HFFc6 (cell line): ENCODE measurements at regions not wholly inside any gene's neighbourhood (a gene's known extent, or its start where the extent isn't known, plus 50 kb on each side); places are given as distances from the start of the nearest gene placed in this dataset.

Source experiments
- DNase-seq: peaks from one replicate; pipeline ENCODE4 v3.0.0-alpha.2; 2018
- H3K27ac Mint-ChIP-seq: 2 replicates; pipeline ENCODE4 v1.8.0; 2020; ENCODE audit warnings: mild to moderate bottlenecking, mixed read lengths
- H3K27me3 Mint-ChIP-seq: 2 replicates; pipeline ENCODE4 v1.8.0; 2021; ENCODE audit warnings: mild to moderate bottlenecking, moderate library complexity, mixed read lengths; ENCODE audit not compliant: insufficient read depth
- H3K36me3 Mint-ChIP-seq: 2 replicates; pipeline ENCODE4 v1.8.0; 2021; ENCODE audit warnings: low read depth, mixed read lengths
- H3K4me1 Mint-ChIP-seq: 2 replicates; pipeline ENCODE4 v1.8.0; 2020; ENCODE audit warnings: low read depth, mixed read lengths
- H3K4me3 Mint-ChIP-seq: 2 replicates; pipeline ENCODE4 v1.8.0; 2020; ENCODE audit warnings: mild to moderate bottlenecking, moderate library complexity, mixed read lengths
- H3K9me3 Mint-ChIP-seq: 2 replicates; pipeline ENCODE4 v1.8.0; 2020; ENCODE audit warnings: mild to moderate bottlenecking, mixed read lengths
- TF ChIP-seq, protein P1 (sequence below): fragments of 200-600 bp; sonication (generic); IDR thresholded peaks from 2 replicates; pipeline ENCODE4 v1.5.0; 2021; ENCODE audit warnings: antibody characterized with exemption, mild to moderate bottlenecking

DNA sequence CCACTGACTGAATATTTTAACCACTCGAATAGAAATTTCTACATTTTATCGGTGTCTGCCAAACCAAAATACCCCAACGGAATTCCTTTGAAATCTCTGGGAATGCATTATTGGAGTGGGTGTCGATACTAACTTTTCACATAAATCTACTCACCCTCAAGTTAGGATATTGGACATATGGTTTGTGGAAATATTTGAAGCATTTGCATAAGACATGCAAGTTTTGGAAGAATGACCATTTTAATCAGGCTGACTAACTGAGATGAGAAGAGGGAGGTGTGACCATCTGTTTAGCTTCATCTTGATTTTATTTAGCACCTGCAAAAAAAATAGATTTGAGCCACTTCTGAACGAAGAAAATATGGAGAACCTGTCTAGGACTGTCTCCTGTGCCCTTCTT lies 61.2 kb downstream of the KLF6 start:
- H3K9me3 Mint-ChIP-seq = no peaks in the 10 kb centered on the region
- H3K36me3 Mint-ChIP-seq = no peaks in the 10 kb centered on the region
- H3K27ac Mint-ChIP-seq = no peak overlapping the region
- H3K4me3 Mint-ChIP-seq = no peak overlapping the region
- DNase-seq = no peak
- peaks cover 33% of the 10 kb centered on the region for H3K27me3 Mint-ChIP-seq
- TF ChIP-seq, protein P1, sequence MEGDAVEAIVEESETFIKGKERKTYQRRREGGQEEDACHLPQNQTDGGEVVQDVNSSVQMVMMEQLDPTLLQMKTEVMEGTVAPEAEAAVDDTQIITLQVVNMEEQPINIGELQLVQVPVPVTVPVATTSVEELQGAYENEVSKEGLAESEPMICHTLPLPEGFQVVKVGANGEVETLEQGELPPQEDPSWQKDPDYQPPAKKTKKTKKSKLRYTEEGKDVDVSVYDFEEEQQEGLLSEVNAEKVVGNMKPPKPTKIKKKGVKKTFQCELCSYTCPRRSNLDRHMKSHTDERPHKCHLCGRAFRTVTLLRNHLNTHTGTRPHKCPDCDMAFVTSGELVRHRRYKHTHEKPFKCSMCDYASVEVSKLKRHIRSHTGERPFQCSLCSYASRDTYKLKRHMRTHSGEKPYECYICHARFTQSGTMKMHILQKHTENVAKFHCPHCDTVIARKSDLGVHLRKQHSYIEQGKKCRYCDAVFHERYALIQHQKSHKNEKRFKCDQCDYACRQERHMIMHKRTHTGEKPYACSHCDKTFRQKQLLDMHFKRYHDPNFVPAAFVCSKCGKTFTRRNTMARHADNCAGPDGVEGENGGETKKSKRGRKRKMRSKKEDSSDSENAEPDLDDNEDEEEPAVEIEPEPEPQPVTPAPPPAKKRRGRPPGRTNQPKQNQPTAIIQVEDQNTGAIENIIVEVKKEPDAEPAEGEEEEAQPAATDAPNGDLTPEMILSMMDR = no peak
- H3K4me1 Mint-ChIP-seq = no peaks in the 10 kb centered on the region

DNA sequence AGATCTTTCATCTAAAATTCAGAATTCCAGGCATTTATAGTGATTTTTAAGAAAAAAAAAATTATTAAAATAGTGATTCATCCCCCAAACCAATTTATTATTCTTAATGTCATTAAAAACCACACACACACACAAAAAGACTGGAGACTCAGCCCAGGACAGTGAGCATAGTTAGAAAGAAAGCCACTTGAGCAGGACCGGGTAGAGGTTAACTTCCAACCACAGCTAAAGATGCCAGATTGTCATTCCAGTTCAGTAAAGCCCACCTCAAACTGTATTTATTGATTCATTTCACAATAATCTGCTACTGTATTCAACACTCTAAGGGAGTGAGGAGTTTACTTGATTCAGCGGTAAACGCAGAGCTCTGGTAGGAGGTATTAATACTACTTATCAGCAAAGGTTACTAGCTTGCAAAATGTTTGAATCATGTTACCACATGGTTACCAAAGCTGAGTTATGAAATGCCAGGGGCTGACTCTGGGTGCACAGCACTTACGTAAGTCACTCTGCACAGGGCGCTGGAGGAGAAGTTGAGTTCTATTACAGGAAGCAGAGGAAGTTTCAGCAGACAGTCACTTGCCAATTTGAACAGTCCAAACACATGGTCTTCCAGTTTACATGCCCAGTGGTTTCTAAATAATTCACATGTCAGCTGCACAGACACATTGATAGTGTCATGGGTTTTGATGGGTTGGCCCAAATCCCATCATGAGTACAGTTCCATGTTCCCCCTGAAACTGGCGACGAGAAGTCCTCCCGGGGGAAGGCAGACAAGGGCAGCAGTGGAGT lies 64.6 kb downstream of the KLF6 start:
- TF ChIP-seq, protein P1 = no peak
- peaks cover 42% of the 10 kb centered on the region for H3K27me3 Mint-ChIP-seq
- DNase-seq = peak; percentile 3
- no peaks in the 10 kb centered on the region for H3K36me3 Mint-ChIP-seq
- no peaks in the 10 kb centered on the region for H3K4me1 Mint-ChIP-seq
- no peaks in the 10 kb centered on the region for H3K9me3 Mint-ChIP-seq
- H3K27ac Mint-ChIP-seq = no peak overlapping the region
- H3K4me3 Mint-ChIP-seq = no peak overlapping the region

DNA sequence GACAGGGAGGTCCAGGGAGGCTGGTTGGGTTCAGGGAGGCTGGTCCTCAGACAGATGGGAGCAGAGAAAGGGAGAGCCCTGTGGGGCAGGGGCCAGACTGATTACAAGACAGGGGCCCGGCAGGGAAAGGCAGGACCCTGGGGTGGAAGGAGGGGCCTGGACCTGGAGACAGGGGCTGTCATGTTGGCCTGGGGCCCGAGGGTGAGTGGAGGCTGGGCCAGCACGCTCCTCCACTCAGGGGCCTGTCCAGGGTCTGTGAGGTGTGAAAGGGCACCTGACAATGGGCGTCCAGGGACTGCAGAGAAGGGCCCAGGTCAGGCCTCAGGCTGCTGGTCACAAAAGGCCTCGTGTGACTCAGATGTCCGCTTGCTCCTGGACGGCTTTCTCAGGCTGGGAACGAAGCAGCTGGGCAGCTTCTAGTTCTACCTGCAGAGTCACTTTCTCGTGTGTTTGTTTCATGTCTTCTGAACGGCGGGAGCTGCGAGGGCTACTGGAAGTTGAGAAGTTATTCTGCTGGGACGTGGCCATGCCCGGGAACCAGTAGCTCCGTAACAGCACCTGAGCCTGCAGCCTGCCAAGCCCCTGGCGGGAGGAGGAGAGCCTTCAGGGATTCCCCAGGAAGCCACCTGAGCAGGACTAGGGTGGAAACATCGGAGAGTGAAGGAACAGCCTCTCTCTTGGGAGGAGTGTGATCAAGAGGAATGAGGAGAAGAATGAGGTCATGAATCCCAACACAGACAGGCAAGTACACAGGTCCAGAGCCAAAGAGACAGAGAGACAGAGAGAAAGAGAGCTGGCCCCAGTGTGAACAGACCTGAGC lies 65.8 kb downstream of the KLF6 start:
- H3K4me3 Mint-ChIP-seq = no peak overlapping the region
- TF ChIP-seq, protein P1 = no peak
- no peaks in the 10 kb centered on the region for H3K36me3 Mint-ChIP-seq
- no peak for DNase-seq
- H3K9me3 Mint-ChIP-seq = no peaks in the 10 kb centered on the region
- no peak overlapping the region for H3K27ac Mint-ChIP-seq
- H3K4me1 Mint-ChIP-seq = no peaks in the 10 kb centered on the region
- peaks cover 34% of the 10 kb centered on the region for H3K27me3 Mint-ChIP-seq

DNA sequence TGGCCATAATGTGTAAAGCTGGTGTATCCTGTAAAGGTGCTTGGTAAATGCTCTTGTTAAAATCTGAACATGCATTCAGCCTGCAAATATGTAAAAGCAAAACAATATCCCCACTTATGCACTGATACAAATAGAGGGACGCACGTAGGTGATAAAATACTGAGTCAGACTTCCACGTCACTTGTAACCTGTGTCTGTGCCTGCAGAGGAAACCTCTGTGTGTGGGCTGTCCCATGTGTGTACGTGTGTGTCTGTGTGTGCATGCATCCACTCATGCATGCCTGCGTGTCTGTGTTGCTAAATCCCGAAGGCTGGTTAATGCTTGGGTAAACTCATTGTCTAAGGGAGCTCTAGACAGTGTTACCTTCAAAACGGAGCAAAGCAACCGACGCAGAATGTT lies 68.9 kb downstream of the KLF6 start:
- H3K27me3 Mint-ChIP-seq = peaks cover 32% of the 10 kb centered on the region
- peaks cover 12% of the 10 kb centered on the region for H3K9me3 Mint-ChIP-seq
- no peak overlapping the region for H3K27ac Mint-ChIP-seq
- H3K36me3 Mint-ChIP-seq = peaks cover 5% of the 10 kb centered on the region; the same call in 1 of the 2 replicates
- H3K4me3 Mint-ChIP-seq = no peak overlapping the region
- TF ChIP-seq, protein P1 = no peak
- no peaks in the 10 kb centered on the region for H3K4me1 Mint-ChIP-seq
- DNase-seq = no peak

DNA sequence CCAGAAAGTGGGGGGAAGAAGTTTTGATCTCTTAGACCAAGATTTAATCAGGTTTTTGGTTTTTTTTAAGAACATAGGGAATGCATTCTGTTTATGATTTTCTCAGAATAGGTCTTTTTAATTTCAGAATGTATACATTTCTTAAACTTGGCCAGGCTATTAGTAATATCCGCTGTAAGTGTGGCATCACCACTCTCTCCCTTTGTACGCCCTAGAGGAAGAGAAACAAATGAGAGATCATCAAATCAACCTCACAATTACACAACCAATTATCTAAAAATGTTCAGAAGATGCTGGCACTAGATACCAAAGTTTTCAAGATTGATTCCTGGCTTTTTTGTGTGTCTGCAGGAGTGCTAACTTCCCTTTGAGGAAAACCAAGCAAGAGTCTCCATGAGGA lies 70.0 kb downstream of the KLF6 start:
- TF ChIP-seq, protein P1 = no peak
- H3K4me3 Mint-ChIP-seq = no peak overlapping the region
- DNase-seq = no peak
- peaks cover 7% of the 10 kb centered on the region; the same call in 1 of the 2 replicates for H3K36me3 Mint-ChIP-seq
- H3K4me1 Mint-ChIP-seq = no peaks in the 10 kb centered on the region
- H3K9me3 Mint-ChIP-seq = peaks cover 13% of the 10 kb centered on the region
- no peak overlapping the region for H3K27ac Mint-ChIP-seq
- H3K27me3 Mint-ChIP-seq = peaks cover 26% of the 10 kb centered on the region
